GM12878 (cell line): ENCODE measurements at regions not wholly inside any gene's neighbourhood (a gene's known extent, or its start where the extent isn't known, plus 50 kb on each side); places are given as distances from the start of the nearest gene placed in this dataset.

Experiments
- ATAC-seq: fragments of 200-7000 bp; cut with Tn5 transposase; 3 replicates; pipeline ENCODE4 v1.9.1; 2020; ENCODE audit warnings: mild to moderate bottlenecking, moderate library complexity
- BruUV-seq: library from RNA; stranded (reverse); fragments of 400-500 nt; replicated peaks from 2 replicates; lab custom pipeline; 2021; lab: Mats Ljungman, UMichigan
- CTCF ChIA-PET: fragments of 300-600 bp; sonication (Branson Sonifier 250); formaldehyde crosslinking; extraction: SDS; loops from one replicate; lab custom pipeline; 2021; ENCODE audit warnings: inconsistent platforms; lab: Yijun Ruan, JAX
- POLR2A ChIA-PET: fragments of 350-600 bp; formaldehyde crosslinking; extraction: SDS; loops from one replicate; lab custom pipeline; 2021; ENCODE audit warnings: inconsistent platforms; lab: Charles Lee
- RAD21 ChIA-PET: fragments of 300-600 bp; sonication (Branson Sonifier 250); formaldehyde crosslinking; loops from one replicate; lab custom pipeline; 2023; ENCODE audit warnings: antibody characterized with exemption; ENCODE audit not compliant: unreplicated experiment; lab: Charles Lee
- SMC1A ChIA-PET: fragments of 300-600 bp; sonication (Branson Sonifier 250); formaldehyde crosslinking; loops from one replicate; lab custom pipeline; 2023; ENCODE audit not compliant: unreplicated experiment, uncharacterized antibody; lab: Charles Lee
- DNase-seq: peaks from one replicate; pipeline ENCODE4 v3.0.0-alpha.2; 2011; ENCODE audit warnings: low read depth, low spot score
- FAIRE-seq: peaks from 3 replicates; lab custom pipeline; 2011; peaks lifted over from hg19 to GRCh38; lab: Jason Lieb, UNC
- H2AFZ ChIP-seq: 2 replicates; pipeline ENCODE4 v1.6.0; 2011; ENCODE audit warnings: low read depth, low read length, control low read depth; ENCODE audit not compliant: control insufficient read depth
- H3K27ac ChIP-seq: 2 replicates; pipeline ENCODE4 v1.5.1; 2011; ENCODE audit warnings: control low read depth; ENCODE audit not compliant: control insufficient read depth, insufficient read depth
- H3K27me3 ChIP-seq, 2 experiments: replicated peaks in 1 of 2; 2 replicates each; pipeline versions ENCODE4 v1.6.0 to v1.6.1; 2011; ENCODE audit warnings: low read length in 1 of 2; ENCODE audit not compliant: control insufficient read depth in 2 of 2, insufficient read depth in 2 of 2
- H3K36me3 ChIP-seq, 2 experiments: 2 replicates each; pipeline ENCODE4 v1.5.1; 2011; ENCODE audit warnings: low read length in 1 of 2; ENCODE audit not compliant: control insufficient read depth in 2 of 2, insufficient read depth in 2 of 2
- H3K4me1 ChIP-seq: 2 replicates; pipeline ENCODE4 v1.6.1; 2011; ENCODE audit warnings: mild to moderate bottlenecking, low read length, moderate library complexity, mixed read lengths; ENCODE audit not compliant: control insufficient read depth, insufficient read depth
- H3K4me2 ChIP-seq: 2 replicates; pipeline ENCODE4 v1.6.0; 2011; ENCODE audit warnings: control low read depth; ENCODE audit not compliant: control insufficient read depth, insufficient read depth
- H3K4me3 ChIP-seq: fragments of 200-600 bp; sonication (generic); 2 replicates; pipeline ENCODE4 v1.5.1; 2016
- H3K79me2 ChIP-seq: 2 replicates; pipeline ENCODE4 v1.6.0; 2011; ENCODE audit warnings: low read length; ENCODE audit not compliant: control insufficient read depth, insufficient read depth
- H3K9ac ChIP-seq: 2 replicates; pipeline ENCODE4 v1.8.0; 2011; ENCODE audit warnings: low read length, control low read depth, mixed read lengths; ENCODE audit not compliant: control insufficient read depth, insufficient read depth
- H3K9me3 ChIP-seq: replicated peaks from 3 replicates; pipeline ENCODE4 v1.5.1; 2011; ENCODE audit warnings: mild to moderate bottlenecking, low read length; ENCODE audit not compliant: control insufficient read depth, insufficient read depth
- H4K20me1 ChIP-seq: 2 replicates; pipeline ENCODE4 v1.6.0; 2011; ENCODE audit not compliant: control insufficient read depth, insufficient read depth
- BMI1 ChIP-seq: fragments of 450-650 bp; IDR thresholded peaks from 2 replicates; pipeline ENCODE4 v1.6.1; 2016; ENCODE audit warnings: mild to moderate bottlenecking, moderate library complexity, borderline replicate concordance
- CHD2 ChIP-seq: IDR thresholded peaks from 2 replicates; pipeline ENCODE4 v1.6.1; 2011; ENCODE audit warnings: low read depth, low read length, improper control_type of control experiment, borderline replicate concordance
- E4F1 ChIP-seq: fragments of 450-650 bp; IDR thresholded peaks from 2 replicates; pipeline ENCODE4 v1.6.1; 2018; ENCODE audit warnings: borderline replicate concordance, mild to moderate bottlenecking; ENCODE audit not compliant: partially characterized antibody
- FOXM1 ChIP-seq: IDR thresholded peaks from 2 replicates; pipeline ENCODE4 v1.6.1; 2012; ENCODE audit warnings: low read depth, mild to moderate bottlenecking, inconsistent platforms, low read length, moderate library complexity
- NFYA ChIP-seq: IDR thresholded peaks from 2 replicates; pipeline ENCODE4 v1.6.1; 2011; ENCODE audit warnings: low read depth, mild to moderate bottlenecking, low read length, improper control_type of control experiment, borderline replicate concordance
- POLR2A ChIP-seq: IDR thresholded peaks from 2 replicates; pipeline ENCODE4 v1.6.1; 2011; ENCODE audit warnings: low read depth, mild to moderate bottlenecking, low read length
- RELA ChIP-seq: fragments of 450-650 bp; IDR thresholded peaks from 2 replicates; pipeline ENCODE4 v1.8.0; 2014; ENCODE audit warnings: borderline replicate concordance; ENCODE audit not compliant: partially characterized antibody
- RFX5 ChIP-seq: IDR thresholded peaks from 2 replicates; pipeline ENCODE4 v1.6.1; 2011; ENCODE audit warnings: low read depth, low read length, improper control_type of control experiment
- RUNX3 ChIP-seq: IDR thresholded peaks from 2 replicates; pipeline ENCODE4 v1.6.1; 2012; ENCODE audit warnings: low read length, inconsistent platforms
- SIN3A ChIP-seq: IDR thresholded peaks from 2 replicates; pipeline ENCODE4 v1.6.1; 2012; ENCODE audit warnings: low read depth, low read length, improper control_type of control experiment
- SKIL ChIP-seq: fragments of 450-650 bp; IDR thresholded peaks from 2 replicates; pipeline ENCODE4 v1.6.1; 2017; ENCODE audit warnings: mild to moderate bottlenecking, low read depth, inconsistent platforms; ENCODE audit not compliant: poor library complexity, severe bottlenecking
- SPI1 ChIP-seq: IDR thresholded peaks from 2 replicates; pipeline ENCODE4 v1.6.1; 2011; ENCODE audit warnings: low read depth, mild to moderate bottlenecking, low read length, moderate library complexity, borderline replicate concordance; ENCODE audit not compliant: insufficient read depth
- YBX1 ChIP-seq: fragments of 450-650 bp; IDR thresholded peaks from 2 replicates; pipeline ENCODE4 v1.6.1; 2016; ENCODE audit warnings: antibody characterized with exemption
- ZBTB33 ChIP-seq: fragments of 450-650 bp; IDR thresholded peaks from 2 replicates; pipeline ENCODE4 v1.6.1; 2017; ENCODE audit warnings: mild to moderate bottlenecking
- ZBTB40 ChIP-seq: fragments of 450-650 bp; IDR thresholded peaks from 2 replicates; pipeline ENCODE4 v1.6.1; 2016; ENCODE audit warnings: mild to moderate bottlenecking, moderate library complexity, borderline replicate concordance
- WGBS: methylation state at CpG from one replicate; pipeline ENCODE4 v1.1.6; 2016; ENCODE audit warnings: low lambda C conversion rate; ENCODE audit not compliant: insufficient replicate concordance, insufficient coverage; ENCODE audit errors: missing lambda C conversion rate; 5-methylcytosine and 5-hydroxymethylcytosine counted together
- in situ Hi-C: fragments of 300-500 bp; cut with MboI; formaldehyde crosslinking; loops from 9 replicates; pipeline ENCODE4 v1.14.3; 2018; ENCODE audit warnings: mixed read lengths
- intact Hi-C: fragments of 100-400 bp; cut with micrococcal nuclease; formaldehyde crosslinking; loops from one replicate; pipeline ENCODE4 v1.14.2; 2022; ENCODE audit not compliant: unreplicated experiment

- POLR2A ChIA-PET: no interaction called here
- no peak for DNase-seq
- intact Hi-C loops: no loop called here
- TF ChIP-seq FOXM1: no peak
- no peak for TF ChIP-seq SPI1
- no peak for TF ChIP-seq POLR2A
- no peak for TF ChIP-seq RELA
- TF ChIP-seq BMI1: no peak
- TF ChIP-seq RFX5: no peak
- no peak for TF ChIP-seq ZBTB40
- no peak for TF ChIP-seq E4F1
- no peak for TF ChIP-seq NFYA
- no peak for TF ChIP-seq YBX1
- TF ChIP-seq CHD2: no peak
- no peak for TF ChIP-seq ZBTB33
- TF ChIP-seq SIN3A: no peak
- TF ChIP-seq RUNX3: no peak
- no peak for TF ChIP-seq SKIL
Measured at GRCh38 chr2:238567996-238568395, 141.3 kb downstream of the ASB1 start.

More at GRCh38 chr2:238567996-238568395, 141.3 kb downstream of the ASB1 start:
- Histone ChIP-seq H3K9ac (no peak overlapping the region), H4K20me1 (no peaks in the 10 kb centered on the region; the same call in 1 of the 2 replicates), H3K27me3 (no peaks in the 10 kb centered on the region), H3K27ac (no peak overlapping the region), H3K4me3 (no peak overlapping the region), H2AFZ (no peak overlapping the region), H3K36me3 (no peaks in the 10 kb centered on the region), H3K79me2 (no peaks in the 10 kb centered on the region), H3K9me3 (no peaks in the 10 kb centered on the region), H3K4me1 (no peaks in the 10 kb centered on the region), H3K4me2 (no peak overlapping the region)
- in situ Hi-C loops: no loop called here
- ChIA-PET RAD21 (no interaction called here), SMC1A (no interaction called here), CTCF (no interaction called here)
- ATAC-seq: no peak
- WGBS: 36% methylated on average over 10 of the region's 10 CpGs
- BruUV-seq: no TSS peak
- no peak for FAIRE-seq
